ENCODE measurements at regions not wholly inside any gene's neighbourhood (a gene's known extent, or its start where the extent isn't known, plus 50 kb on each side); places are given as distances from the start of the nearest gene placed in this dataset.

- no peak overlapping the region for H3K4me3 ChIP-seq (ENCODE audit: low read depth in 1 of 2, low read length in 1 of 2)
- H3K27me3 ChIP-seq = no peaks in the 10 kb centered on the region
- no peaks in the 10 kb centered on the region for H3K36me3 ChIP-seq
- no peaks in the 10 kb centered on the region for H3K9me3 ChIP-seq
- no peaks in the 10 kb centered on the region for H3K4me1 ChIP-seq (ENCODE audit: control insufficient read depth in 1 of 2, insufficient read depth in 1 of 2, low read depth in 1 of 2, low read length in 1 of 2)
- no peak for TF ChIP-seq CTCF (IDR thresholded peaks at IDR 0.05)
- H3K27ac ChIP-seq = no peak overlapping the region
Measured at GRCh38 chr5:84506625-84507024, 121.9 kb upstream of the EDIL3 start.

GRCh38 chr5:84494453-84494852 lies 109.8 kb upstream of the EDIL3 start:
- Histone ChIP-seq H3K27ac (no peak overlapping the region), H3K9me3 (no peaks in the 10 kb centered on the region)
- no peak for TF ChIP-seq CTCF (IDR thresholded peaks at IDR 0.05)

GRCh38 chr5:84487963-84488362 lies 103.3 kb upstream of the EDIL3 start:
- Histone ChIP-seq H3K4me3 (ENCODE audit: low read depth in 1 of 2, low read length in 1 of 2) (no peak overlapping the region), H3K36me3 (no peaks in the 10 kb centered on the region), H3K27ac (no peak overlapping the region), H3K27me3 (no peaks in the 10 kb centered on the region), H3K9me3 (no peaks in the 10 kb centered on the region), H3K4me1 (ENCODE audit: control insufficient read depth in 1 of 2, insufficient read depth in 1 of 2, low read depth in 1 of 2, low read length in 1 of 2) (no peaks in the 10 kb centered on the region)
- TF ChIP-seq CTCF (IDR thresholded peaks at IDR 0.05) = no peak

More at GRCh38 chr5:84494453-84494852, 109.8 kb upstream of the EDIL3 start:
- no peaks in the 10 kb centered on the region for H3K4me1 ChIP-seq (ENCODE audit: control insufficient read depth in 1 of 2, insufficient read depth in 1 of 2, low read depth in 1 of 2, low read length in 1 of 2)
- no peaks in the 10 kb centered on the region for H3K27me3 ChIP-seq
- H3K4me3 ChIP-seq (ENCODE audit: low read depth in 1 of 2, low read length in 1 of 2) = no peak overlapping the region
- no peaks in the 10 kb centered on the region for H3K36me3 ChIP-seq

- Histone ChIP-seq H3K27ac (no peak overlapping the region), H3K27me3 (no peaks in the 10 kb centered on the region), H3K9me3 (no peaks in the 10 kb centered on the region), H3K4me3 (ENCODE audit: low read depth in 1 of 2, low read length in 1 of 2) (no peak overlapping the region), H3K4me1 (ENCODE audit: control insufficient read depth in 1 of 2, insufficient read depth in 1 of 2, low read depth in 1 of 2, low read length in 1 of 2) (no peaks in the 10 kb centered on the region), H3K36me3 (no peaks in the 10 kb centered on the region)
- TF ChIP-seq CTCF (IDR thresholded peaks at IDR 0.05) = no peak
Measured at GRCh38 chr5:84480873-84481637, 96.4 kb upstream of the EDIL3 start.

- Histone ChIP-seq H3K9me3 (no peaks in the 10 kb centered on the region), H3K4me3 (ENCODE audit: low read depth in 1 of 2, low read length in 1 of 2) (no peak overlapping the region), H3K27ac (no peak overlapping the region), H3K36me3 (no peaks in the 10 kb centered on the region), H3K4me1 (ENCODE audit: control insufficient read depth in 1 of 2, insufficient read depth in 1 of 2, low read depth in 1 of 2, low read length in 1 of 2) (no peaks in the 10 kb centered on the region), H3K27me3 (no peaks in the 10 kb centered on the region)
- no peak for TF ChIP-seq CTCF (IDR thresholded peaks at IDR 0.05)
Measured at GRCh38 chr5:84478603-84479002, 93.9 kb upstream of the EDIL3 start.

Measured in neutrophil (primary cell).